Kidney (tissue), 13 donors: ENCODE measurements at regions not wholly inside any gene's neighbourhood (a gene's known extent, or its start where the extent isn't known, plus 50 kb on each side); places are given as distances from the start of the nearest gene placed in this dataset.

Source experiments
- DNase-seq, 5 donors: peaks; one replicate each; pipeline ENCODE4 v3.0.0-alpha.2; 2013 to 2020
- FAIRE-seq: peaks from 2 replicates; lab custom pipeline; 2012; peaks lifted over from hg19 to GRCh38; lab: Jason Lieb, UNC
- H3K27ac ChIP-seq, 2 donors: one replicate each; pipeline ENCODE4 v1.7.0; 2013; ENCODE audit warnings: low read depth in 2 of 2, low read length in 2 of 2, inconsistent platforms in 1 of 2
- H3K27me3 ChIP-seq: one replicate; pipeline ENCODE4 v1.7.1; 2013; ENCODE audit warnings: low read length, inconsistent platforms; ENCODE audit not compliant: control insufficient read depth, insufficient read depth
- H3K36me3 ChIP-seq, 3 donors: one replicate each; pipeline versions ENCODE4 v1.7.0 to v1.7.1; 2013; ENCODE audit warnings: low read length in 3 of 3, control low read depth in 1 of 3, inconsistent platforms in 1 of 3; ENCODE audit not compliant: insufficient read depth in 3 of 3, control insufficient read depth in 2 of 3
- H3K4me1 ChIP-seq, 3 donors: one replicate each; pipeline versions ENCODE4 v1.7.0 to v1.7.1; 2013; ENCODE audit warnings: low read length in 3 of 3, inconsistent platforms in 1 of 3, low read depth in 1 of 3; ENCODE audit not compliant: control insufficient read depth in 2 of 3, insufficient read depth in 2 of 3
- H3K4me3 ChIP-seq, 3 donors: one replicate each; pipeline versions ENCODE4 v1.7.0 to v1.8.1; 2013; ENCODE audit warnings: low read length in 3 of 3, control low read depth in 1 of 3, inconsistent platforms in 1 of 3
- H3K9ac ChIP-seq, 3 donors: one replicate each; pipeline versions ENCODE4 v1.7.0 to v1.7.1; 2013; ENCODE audit warnings: low read length in 3 of 3, control low read depth in 1 of 3, inconsistent platforms in 1 of 3
- H3K9me3 ChIP-seq, 3 donors: one replicate each; pipeline versions ENCODE4 v1.7.0 to v1.7.1; 2013; ENCODE audit warnings: low read length in 3 of 3, control low read depth in 1 of 3, inconsistent platforms in 1 of 3; ENCODE audit not compliant: control insufficient read depth in 2 of 3, insufficient read depth in 1 of 3
- intact Hi-C: fragments of 100-400 bp; cut with DNase I; formaldehyde crosslinking; loops from one replicate; pipeline ENCODE4 v1.11.1; 2022
- TF ChIP-seq, protein P1 (sequence below): IDR thresholded peaks from 3 replicates; pipeline ENCODE4 v1.5.1; 2012; ENCODE audit warnings: mild to moderate bottlenecking, moderate library complexity, borderline replicate concordance; ENCODE audit not compliant: insufficient read depth; ENCODE audit errors: extremely low read depth
- donor health status: control.
- donor health status: control.
- donor health status: control.
- donor health status: control.
- donor health status: control.
- donor health status: DM: yes; HTN: yes; CAD: no.
- donor health status: Normal renal cell carcinoma (clear cell type).

- FAIRE-seq: no peak
- H3K27ac ChIP-seq: no peak overlapping the region
- TF ChIP-seq, protein P1, sequence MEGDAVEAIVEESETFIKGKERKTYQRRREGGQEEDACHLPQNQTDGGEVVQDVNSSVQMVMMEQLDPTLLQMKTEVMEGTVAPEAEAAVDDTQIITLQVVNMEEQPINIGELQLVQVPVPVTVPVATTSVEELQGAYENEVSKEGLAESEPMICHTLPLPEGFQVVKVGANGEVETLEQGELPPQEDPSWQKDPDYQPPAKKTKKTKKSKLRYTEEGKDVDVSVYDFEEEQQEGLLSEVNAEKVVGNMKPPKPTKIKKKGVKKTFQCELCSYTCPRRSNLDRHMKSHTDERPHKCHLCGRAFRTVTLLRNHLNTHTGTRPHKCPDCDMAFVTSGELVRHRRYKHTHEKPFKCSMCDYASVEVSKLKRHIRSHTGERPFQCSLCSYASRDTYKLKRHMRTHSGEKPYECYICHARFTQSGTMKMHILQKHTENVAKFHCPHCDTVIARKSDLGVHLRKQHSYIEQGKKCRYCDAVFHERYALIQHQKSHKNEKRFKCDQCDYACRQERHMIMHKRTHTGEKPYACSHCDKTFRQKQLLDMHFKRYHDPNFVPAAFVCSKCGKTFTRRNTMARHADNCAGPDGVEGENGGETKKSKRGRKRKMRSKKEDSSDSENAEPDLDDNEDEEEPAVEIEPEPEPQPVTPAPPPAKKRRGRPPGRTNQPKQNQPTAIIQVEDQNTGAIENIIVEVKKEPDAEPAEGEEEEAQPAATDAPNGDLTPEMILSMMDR: no peak
Measured at GRCh38 chr2:5360081-5360480, 332.1 kb upstream of the SOX11 start.

GRCh38 chr2:5364361-5364760 is 327.8 kb upstream of the SOX11 start:
- intact Hi-C loops: no loop called here
- Histone ChIP-seq H3K9me3 (no peaks in the 10 kb centered on the region), H3K9ac (no peak overlapping the region), H3K4me3 (no peak overlapping the region), H3K27me3 (no peaks in the 10 kb centered on the region), H3K27ac (no peak overlapping the region), H3K36me3 (no peaks in the 10 kb centered on the region), H3K4me1 (no peaks in the 10 kb centered on the region)
- FAIRE-seq: no peak
- TF ChIP-seq, protein P1: no peak
- DNase-seq: no peak

More at GRCh38 chr2:5360081-5360480, 332.1 kb upstream of the SOX11 start:
- H3K9me3 ChIP-seq: no peaks in the 10 kb centered on the region
- H3K9ac ChIP-seq: no peak overlapping the region
- no peak overlapping the region for H3K4me3 ChIP-seq
- H3K4me1 ChIP-seq: no peaks in the 10 kb centered on the region
- H3K36me3 ChIP-seq: no peaks in the 10 kb centered on the region
- DNase-seq: no peak
- intact Hi-C loops: no loop called here
- H3K27me3 ChIP-seq: no peaks in the 10 kb centered on the region

- Histone ChIP-seq H3K9me3 (no peaks in the 10 kb centered on the region), H3K9ac (no peak overlapping the region), H3K36me3 (no peaks in the 10 kb centered on the region), H3K27ac (no peak overlapping the region), H3K4me1 (no peaks in the 10 kb centered on the region), H3K27me3 (no peaks in the 10 kb centered on the region), H3K4me3 (no peak overlapping the region)
- intact Hi-C loops: no loop called here
- DNase-seq: peak; percentile 78 to 90 (median 82)
- no peak for FAIRE-seq
- TF ChIP-seq, protein P1: peak; percentile 77
Measured at GRCh38 chr2:5365871-5366461, 326.2 kb upstream of the SOX11 start.

DNA sequence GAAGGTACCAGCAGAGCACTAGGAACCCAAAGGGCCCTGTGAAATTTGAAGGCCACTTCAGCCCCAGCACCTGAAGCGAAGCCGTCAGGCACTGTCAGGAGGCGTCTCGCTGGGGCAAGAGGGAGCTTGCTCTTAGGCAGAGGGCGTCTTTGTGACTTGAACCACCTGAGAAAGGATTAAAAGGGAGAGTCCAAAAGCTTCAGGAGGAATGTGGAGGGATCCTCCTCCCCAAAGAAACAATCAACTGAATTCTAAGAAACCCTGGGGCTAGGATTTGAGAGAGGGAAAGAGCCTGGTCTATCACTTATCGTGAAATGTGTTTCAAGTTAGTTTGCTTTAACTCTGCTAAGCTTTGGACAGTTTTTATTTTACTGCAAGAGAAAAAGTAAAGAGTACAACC is 324.9 kb upstream of the SOX11 start:
- no peaks in the 10 kb centered on the region for H3K27me3 ChIP-seq
- TF ChIP-seq, protein P1: no peak
- H3K9ac ChIP-seq: no peak overlapping the region
- DNase-seq (no peak), FAIRE-seq (no peak)
- no peaks in the 10 kb centered on the region for H3K4me1 ChIP-seq
- H3K9me3 ChIP-seq: no peaks in the 10 kb centered on the region
- no peak overlapping the region for H3K4me3 ChIP-seq
- no peaks in the 10 kb centered on the region for H3K36me3 ChIP-seq
- no peak overlapping the region for H3K27ac ChIP-seq
- intact Hi-C loops: no loop called here
